ENCODE measurements at regions not wholly inside any gene's neighbourhood (a gene's known extent, or its start where the extent isn't known, plus 50 kb on each side); places are given as distances from the start of the nearest gene placed in this dataset.

DNA sequence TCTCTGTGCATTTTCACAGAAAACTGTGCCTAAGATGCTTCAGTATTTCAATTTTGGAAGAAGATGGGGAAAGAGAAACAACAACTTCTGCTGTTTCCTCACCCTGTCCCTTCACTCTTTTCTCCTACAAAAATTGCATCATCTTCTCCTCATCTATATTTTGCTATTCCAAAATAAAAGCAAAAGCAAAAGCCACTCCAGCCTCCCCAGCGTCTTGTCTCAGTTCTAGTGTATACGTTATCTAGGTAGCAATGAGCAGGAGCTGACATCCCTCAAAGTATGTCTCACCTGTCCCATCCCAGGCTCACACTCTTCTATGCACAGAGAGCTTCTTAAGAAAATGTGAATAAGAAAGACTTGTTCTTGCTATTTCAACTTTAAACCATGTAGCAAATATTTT lies 163.8 kb upstream of the TAB2 start:
- H3K27ac ChIP-seq, result no peak overlapping the region
- WGBS, 10 experiments, result 40 to 85% (median 77%) methylated on average over 1 to 2 of the region's 2 CpGs; no CpG with 5 or more reads in 5 of the 10 experiments
- no peak for ATAC-seq (replicated peaks in 6 of 8)
- H3K4me3 ChIP-seq, result no peak overlapping the region
- H3K4me1 ChIP-seq (replicated peaks in 1 of 2), result no peaks in the 10 kb centered on the region
- in situ Hi-C loops (cut with MboI; ENCODE audit: low pct_unique_long_range_greater_than_20kb in 2 of 9, low sequenced_read_pairs in 9 of 9, unreplicated experiment in 9 of 9), result no loop called here

DNA sequence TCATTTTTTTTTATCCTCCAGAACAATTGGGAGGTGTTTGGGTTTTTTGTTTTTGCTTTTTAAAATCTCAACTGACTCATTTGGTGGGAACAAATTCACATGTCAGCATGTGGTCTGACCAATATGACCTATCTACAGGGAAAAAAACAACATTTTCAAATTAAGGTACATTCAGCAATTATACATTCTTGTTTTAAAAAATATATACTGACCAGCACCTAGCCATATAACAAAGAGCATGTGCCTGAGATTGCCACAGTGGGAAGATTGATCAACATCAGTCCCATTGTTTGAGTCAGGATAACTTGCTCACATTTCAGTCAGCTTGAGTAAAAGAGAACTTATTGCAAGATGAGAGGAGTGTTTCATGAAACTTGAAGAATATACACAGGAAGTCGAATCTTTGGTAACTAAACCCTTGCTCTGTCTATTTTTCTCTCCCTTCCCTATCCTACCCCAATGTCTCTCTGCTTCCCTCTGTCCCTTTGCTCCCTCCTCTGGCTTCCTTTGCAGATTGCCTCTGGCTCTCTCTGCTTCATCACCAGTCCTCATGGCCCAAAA lies 163.2 kb upstream of the TAB2 start:
- 20 to 100% (median 89%) methylated on average over 1 of the region's 1 CpG; no CpG with 5 or more reads in 5 of the 10 experiments for WGBS, 10 experiments
- H3K4me1 ChIP-seq (replicated peaks in 1 of 2), result no peaks in the 10 kb centered on the region
- H3K4me3 ChIP-seq, result no peak overlapping the region
- ATAC-seq (replicated peaks in 6 of 8), result no peak
- H3K27ac ChIP-seq, result no peak overlapping the region
- in situ Hi-C loops (cut with MboI; ENCODE audit: low pct_unique_long_range_greater_than_20kb in 2 of 9, low sequenced_read_pairs in 9 of 9, unreplicated experiment in 9 of 9), result no loop called here

- Histone ChIP-seq H3K4me1 (replicated peaks in 1 of 2) (no peaks in the 10 kb centered on the region), H3K4me3 (no peak overlapping the region), H3K27ac (no peak overlapping the region)
- in situ Hi-C loops (cut with MboI; ENCODE audit: low pct_unique_long_range_greater_than_20kb in 2 of 9, low sequenced_read_pairs in 9 of 9, unreplicated experiment in 9 of 9), result no loop called here
- 8 to 100% (median 85%) methylated on average over 1 to 5 of the region's 5 CpGs; no CpG with 5 or more reads in 1 of the 10 experiments for WGBS, 10 experiments
- ATAC-seq (replicated peaks in 6 of 8), result no peak
Measured at GRCh38 chr6:149157126-149157525, 160.4 kb upstream of the TAB2 start.

DNA sequence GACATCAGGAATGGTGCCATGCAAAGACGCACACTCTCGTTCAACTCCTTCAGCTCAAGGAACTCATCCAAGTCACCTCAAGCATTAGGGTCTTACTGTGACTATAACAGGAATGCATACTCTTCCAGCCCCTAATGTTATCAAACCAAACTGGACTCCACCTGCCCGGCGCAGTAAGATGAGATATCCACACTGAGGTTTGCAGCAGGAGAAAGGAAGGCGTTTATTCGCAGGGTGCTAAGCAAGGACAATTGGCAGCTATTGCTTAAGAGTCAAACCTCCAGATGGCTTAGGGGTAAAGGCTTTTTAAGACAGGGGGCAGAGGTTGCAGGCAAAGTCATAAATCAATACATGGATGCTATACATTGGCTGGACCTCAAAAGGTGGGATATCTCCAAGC lies 159.4 kb upstream of the TAB2 start:
- no peaks in the 10 kb centered on the region for H3K4me1 ChIP-seq (replicated peaks in 1 of 2)
- in situ Hi-C loops (cut with MboI; ENCODE audit: low pct_unique_long_range_greater_than_20kb in 2 of 9, low sequenced_read_pairs in 9 of 9, unreplicated experiment in 9 of 9), result no loop called here
- H3K4me3 ChIP-seq, result no peak overlapping the region
- H3K27ac ChIP-seq, result no peak overlapping the region
- 91 to 100% (median 96%) methylated on average over 2 to 6 of the region's 6 CpGs; no CpG with 5 or more reads in 5 of the 10 experiments for WGBS, 10 experiments
- ATAC-seq (replicated peaks in 6 of 8), result no peak

DNA sequence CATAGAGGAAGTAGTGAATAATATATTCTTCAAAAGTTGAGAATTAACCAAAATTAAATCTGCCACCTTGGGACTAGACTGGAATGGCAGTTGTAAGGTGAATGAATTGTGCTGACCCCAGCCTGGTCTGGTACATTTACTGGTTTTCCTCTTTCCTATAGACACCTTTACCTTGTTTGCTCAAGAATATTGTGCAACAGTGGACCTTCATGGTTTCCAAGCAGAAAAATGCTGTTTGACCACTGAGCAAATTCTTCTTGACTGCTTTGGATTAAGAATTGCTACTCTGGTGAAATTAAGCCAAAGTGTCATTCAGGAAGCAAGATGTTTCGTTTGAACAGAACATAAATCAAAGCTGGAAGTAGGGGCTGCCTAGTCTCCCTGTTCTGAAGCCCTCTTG lies 156.6 kb upstream of the TAB2 start:
- no peaks in the 10 kb centered on the region for H3K4me1 ChIP-seq (replicated peaks in 1 of 2)
- no peak for ATAC-seq (replicated peaks in 6 of 8)
- WGBS, 10 experiments, result 0 to 100% (median 37%) methylated on average over 1 of the region's 1 CpG; no CpG with 5 or more reads in 2 of the 10 experiments
- H3K27ac ChIP-seq, result no peak overlapping the region
- in situ Hi-C loops (cut with MboI; ENCODE audit: low pct_unique_long_range_greater_than_20kb in 2 of 9, low sequenced_read_pairs in 9 of 9, unreplicated experiment in 9 of 9), result no loop called here
- no peak overlapping the region for H3K4me3 ChIP-seq

DNA sequence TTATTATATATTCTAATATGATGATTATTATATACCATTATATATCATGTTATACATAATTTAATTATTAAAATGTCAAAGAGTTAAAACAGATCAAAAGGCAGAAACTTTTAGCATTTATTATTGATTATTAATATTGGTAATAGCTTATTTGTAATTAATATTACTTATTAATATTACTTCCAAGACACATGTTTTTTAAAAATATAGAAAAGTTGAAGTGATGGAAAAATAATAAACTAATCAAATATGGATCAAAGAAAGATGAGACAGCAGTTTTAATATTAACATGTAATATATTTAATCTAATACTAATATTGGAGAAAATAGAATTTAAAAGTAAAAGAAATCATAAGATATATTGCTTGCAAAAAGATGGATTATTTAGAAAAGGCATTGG lies 154.6 kb upstream of the TAB2 start:
- in situ Hi-C loops (cut with MboI; ENCODE audit: low pct_unique_long_range_greater_than_20kb in 2 of 9, low sequenced_read_pairs in 9 of 9, unreplicated experiment in 9 of 9), result no loop called here
- Histone ChIP-seq H3K27ac (no peak overlapping the region), H3K4me1 (replicated peaks in 1 of 2) (no peaks in the 10 kb centered on the region), H3K4me3 (no peak overlapping the region)
- ATAC-seq (replicated peaks in 6 of 8), result no peak

DNA sequence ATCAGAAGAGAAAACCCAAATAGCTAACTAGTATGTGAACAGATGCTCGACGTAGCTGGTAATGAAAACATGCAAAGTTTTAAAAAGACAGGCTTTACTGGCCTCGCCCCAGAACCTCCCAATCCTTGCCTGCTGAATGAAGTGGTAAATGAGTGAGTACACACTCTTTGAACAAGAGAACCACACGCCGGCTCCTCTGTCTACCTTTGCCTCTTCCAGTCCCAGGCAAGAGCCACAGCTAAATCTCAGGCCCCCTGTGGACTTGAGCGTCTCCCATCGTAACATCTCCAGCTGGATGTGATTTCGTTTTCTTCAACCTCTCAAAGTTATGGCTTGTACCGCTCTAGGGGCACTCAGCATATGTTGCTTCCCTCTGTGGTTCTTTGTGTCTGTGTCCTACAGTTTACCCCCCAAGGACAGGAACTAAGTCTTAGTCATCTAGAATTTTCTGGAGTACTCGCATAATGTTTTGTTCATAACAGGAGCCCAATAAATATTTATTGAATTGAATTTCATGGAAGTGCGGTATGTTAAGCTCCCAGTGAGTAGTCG lies 153.2 kb upstream of the TAB2 start:
- 54 to 100% (median 94%) methylated on average over 1 to 12 of the region's 12 CpGs for WGBS, 10 experiments
- H3K4me1 ChIP-seq (replicated peaks in 1 of 2), result no peaks in the 10 kb centered on the region
- no peak overlapping the region for H3K4me3 ChIP-seq
- in situ Hi-C loops (cut with MboI; ENCODE audit: low pct_unique_long_range_greater_than_20kb in 2 of 9, low sequenced_read_pairs in 9 of 9, unreplicated experiment in 9 of 9), result no loop called here
- no peak overlapping the region for H3K27ac ChIP-seq
- ATAC-seq (replicated peaks in 6 of 8), result no peak

GRCh38 chr6:149166336-149166735 lies 151.2 kb upstream of the TAB2 start:
- in situ Hi-C loops (cut with MboI; ENCODE audit: low pct_unique_long_range_greater_than_20kb in 2 of 9, low sequenced_read_pairs in 9 of 9, unreplicated experiment in 9 of 9), result no loop called here
- Histone ChIP-seq H3K4me1 (replicated peaks in 1 of 2) (peaks cover 0 to 5% of the 10 kb centered on the region in 2 donors), H3K27ac (no peak overlapping the region), H3K4me3 (no peak overlapping the region)
- WGBS, 10 experiments, result 18 to 44% (median 40%) methylated on average over 1 of the region's 1 CpG; no CpG with 5 or more reads in 3 of the 10 experiments
- ATAC-seq (replicated peaks in 6 of 8), result no peak

DNA sequence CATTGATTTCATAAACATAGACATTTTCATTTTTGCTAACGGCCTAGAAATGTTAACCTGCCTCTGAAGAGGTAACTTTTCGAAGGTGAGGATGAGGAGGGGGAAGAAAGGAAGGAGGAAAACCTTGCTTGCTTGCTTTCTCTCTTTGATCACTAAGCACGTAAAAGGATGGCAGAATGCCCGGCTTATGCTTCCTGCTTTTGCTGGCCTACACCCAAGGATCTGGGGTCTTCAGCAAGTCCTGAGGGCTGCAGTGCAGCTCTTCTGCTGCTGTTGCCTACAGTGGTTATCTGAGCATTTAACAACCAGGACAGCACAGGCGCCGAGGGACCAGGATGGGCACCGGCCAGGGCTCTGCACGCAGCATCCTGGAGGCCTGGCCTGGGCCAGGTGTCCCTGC lies 150.8 kb upstream of the TAB2 start:
- in situ Hi-C loops (cut with MboI; ENCODE audit: low pct_unique_long_range_greater_than_20kb in 2 of 9, low sequenced_read_pairs in 9 of 9, unreplicated experiment in 9 of 9), result no loop called here
- H3K27ac ChIP-seq, result no peak overlapping the region
- H3K4me1 ChIP-seq (replicated peaks in 1 of 2), result peaks cover 0 to 5% of the 10 kb centered on the region in 2 donors
- no peak for ATAC-seq (replicated peaks in 6 of 8)
- 9 to 92% (median 67%) methylated on average over 2 to 6 of the region's 8 CpGs; no CpG with 5 or more reads in 4 of the 10 experiments for WGBS, 10 experiments
- no peak overlapping the region for H3K4me3 ChIP-seq

GRCh38 chr6:149168968-149169367 lies 148.5 kb upstream of the TAB2 start:
- Histone ChIP-seq H3K4me3 (no peak overlapping the region), H3K4me1 (replicated peaks in 1 of 2) (peaks cover 0 to 5% of the 10 kb centered on the region in 2 donors), H3K27ac (no peak overlapping the region)
- WGBS, 10 experiments, result 57 to 100% (median 88%) methylated on average over 1 to 6 of the region's 6 CpGs; no CpG with 5 or more reads in 2 of the 10 experiments
- ATAC-seq (replicated peaks in 6 of 8), result no peak
- in situ Hi-C loops (cut with MboI; ENCODE audit: low pct_unique_long_range_greater_than_20kb in 2 of 9, low sequenced_read_pairs in 9 of 9, unreplicated experiment in 9 of 9), result no loop called here

DNA sequence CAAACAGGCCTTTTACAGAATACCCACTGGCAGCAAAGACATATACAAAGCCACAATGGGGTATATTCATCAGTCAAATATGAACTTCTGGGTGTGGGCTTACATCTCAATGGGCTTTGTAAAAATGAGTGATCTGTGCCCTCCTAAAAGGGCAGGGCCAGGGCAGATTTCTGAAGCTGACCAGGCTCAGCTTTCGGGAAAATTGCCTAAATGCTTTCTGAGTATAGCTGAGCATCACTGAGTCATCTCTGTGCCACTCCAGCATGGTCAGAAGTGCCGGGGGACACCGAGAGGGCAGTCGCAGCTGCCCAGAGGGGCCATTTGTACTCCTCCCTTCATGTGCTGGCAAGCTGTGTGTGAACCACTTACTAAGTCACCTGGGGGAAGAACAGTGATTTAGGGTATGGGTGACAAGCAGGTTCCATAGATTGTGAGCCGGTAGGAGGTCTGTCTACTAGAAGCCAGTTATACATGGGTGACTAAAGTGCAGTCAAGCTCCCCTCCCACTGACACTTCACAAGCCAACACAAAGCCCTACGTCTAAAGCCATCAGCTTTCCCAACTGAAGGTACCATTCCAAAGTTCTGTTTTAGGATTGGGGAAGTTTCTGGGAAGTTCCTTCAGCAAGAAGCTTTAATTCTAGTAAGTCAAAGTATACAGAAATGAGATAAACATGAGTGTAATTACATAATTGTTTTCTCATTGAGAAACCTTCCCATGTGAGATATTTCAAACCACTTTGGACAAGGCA lies 147.6 kb upstream of the TAB2 start:
- H3K4me3 ChIP-seq, result no peak overlapping the region
- no peak for ATAC-seq (replicated peaks in 6 of 8)
- in situ Hi-C loops (cut with MboI; ENCODE audit: low pct_unique_long_range_greater_than_20kb in 2 of 9, low sequenced_read_pairs in 9 of 9, unreplicated experiment in 9 of 9), result no loop called here
- peaks cover 0 to 5% of the 10 kb centered on the region in 2 donors for H3K4me1 ChIP-seq (replicated peaks in 1 of 2)
- no peak overlapping the region for H3K27ac ChIP-seq
- 14 to 85% (median 60%) methylated on average over 1 to 6 of the region's 6 CpGs; no CpG with 5 or more reads in 2 of the 10 experiments for WGBS, 10 experiments

DNA sequence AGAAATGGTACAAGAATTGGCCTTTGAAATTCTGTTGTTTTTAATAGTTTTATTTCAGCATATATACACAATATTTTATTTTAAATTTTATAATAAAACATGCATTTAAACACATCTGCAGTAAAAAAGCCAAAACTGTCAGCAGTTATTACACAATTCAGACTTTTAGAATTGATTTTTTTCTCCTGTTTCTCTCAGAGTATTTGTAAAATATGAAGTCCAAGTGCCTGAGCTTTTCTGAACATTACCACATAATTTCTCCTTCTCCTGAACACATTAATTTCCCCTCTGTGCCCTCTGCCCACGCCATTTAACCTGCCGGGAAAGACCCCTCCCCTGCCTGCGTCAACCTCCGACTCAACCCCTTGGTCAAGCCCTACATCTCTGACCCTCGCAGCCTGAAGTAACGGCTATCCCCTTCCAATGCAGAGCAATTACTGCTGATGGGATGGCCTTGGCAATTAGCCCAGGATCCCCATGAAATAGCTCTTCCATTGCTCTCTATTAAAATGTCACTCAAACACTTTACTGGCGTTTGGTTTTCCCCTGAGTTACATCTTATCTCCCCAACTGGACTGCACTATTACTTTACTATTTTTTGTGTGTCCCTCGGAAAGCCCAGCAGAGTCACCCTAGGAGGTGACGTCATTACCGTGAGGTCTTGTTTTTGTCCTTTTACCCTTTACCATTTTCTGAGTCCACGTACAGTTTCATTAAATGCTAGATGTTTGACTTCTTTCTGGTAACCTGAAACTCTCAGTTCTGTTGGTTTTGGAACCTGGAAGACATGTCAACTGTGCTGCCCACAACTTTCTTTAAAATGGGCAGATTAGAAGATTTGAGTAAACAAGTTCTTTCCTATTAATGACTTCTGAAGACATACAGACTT lies 146.7 kb upstream of the TAB2 start:
- H3K4me1 ChIP-seq (replicated peaks in 1 of 2), result peaks cover 0 to 5% of the 10 kb centered on the region in 2 donors
- H3K27ac ChIP-seq, result no peak overlapping the region
- H3K4me3 ChIP-seq, result no peak overlapping the region
- ATAC-seq (replicated peaks in 6 of 8), result peak in 1 of 8 experiments; percentile 63
- in situ Hi-C loops (cut with MboI; ENCODE audit: low pct_unique_long_range_greater_than_20kb in 2 of 9, low sequenced_read_pairs in 9 of 9, unreplicated experiment in 9 of 9), result no loop called here
- 0 to 89% (median 65%) methylated on average over 1 to 11 of the region's 11 CpGs; no CpG with 5 or more reads in 1 of the 10 experiments for WGBS, 10 experiments

DNA sequence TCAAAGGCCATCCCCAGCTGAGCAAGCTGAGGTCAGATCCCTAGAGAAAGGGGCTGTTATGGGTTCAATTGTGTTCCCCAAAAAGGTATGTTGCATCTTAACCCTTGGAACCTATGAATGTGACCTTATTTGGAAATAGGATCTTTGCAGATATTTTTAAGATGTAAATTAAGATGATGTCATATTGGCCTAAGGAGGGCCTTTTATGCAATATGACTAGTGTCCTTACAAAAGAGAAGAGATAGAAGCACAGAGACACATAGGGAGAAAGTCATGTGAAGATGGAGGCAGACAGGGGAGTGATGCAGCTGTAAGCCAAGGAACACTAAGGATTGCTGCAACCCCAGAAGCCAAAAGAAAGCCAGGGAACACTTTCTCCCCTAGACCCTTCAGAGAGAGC lies 144.3 kb upstream of the TAB2 start:
- in situ Hi-C loops (cut with MboI; ENCODE audit: low pct_unique_long_range_greater_than_20kb in 2 of 9, low sequenced_read_pairs in 9 of 9, unreplicated experiment in 9 of 9), result no loop called here
- Histone ChIP-seq H3K4me3 (no peak overlapping the region), H3K27ac (no peak overlapping the region), H3K4me1 (replicated peaks in 1 of 2) (peaks cover 0 to 5% of the 10 kb centered on the region in 2 donors)
- peak in 2 of 8 experiments; percentile 41 to 68 for ATAC-seq (replicated peaks in 6 of 8)

All from motor neuron (in vitro differentiated cells).